Panc1 (cell line): ENCODE measurements at regions not wholly inside any gene's neighbourhood (a gene's known extent, or its start where the extent isn't known, plus 50 kb on each side); places are given as distances from the start of the nearest gene placed in this dataset.

Source experiments
- ATAC-seq: fragments of 200-7000 bp; cut with Tn5 transposase; 2 replicates; pipeline ENCODE4 v1.9.1; 2020; ENCODE audit warnings: mild to moderate bottlenecking, moderate library complexity
- BruUV-seq: library from RNA; stranded (reverse); fragments of 400-500 nt; replicated peaks from 2 replicates; lab custom pipeline; 2021; lab: Mats Ljungman, UMichigan
- CTCF ChIA-PET: fragments of 300-600 bp; sonication (Branson Sonifier 250); formaldehyde crosslinking; loops from one replicate; lab custom pipeline; 2022; ENCODE audit warnings: antibody characterized with exemption; lab: Charles Lee
- POLR2A ChIA-PET: fragments of 300-600 bp; sonication (Branson Sonifier 250); formaldehyde crosslinking; loops from one replicate; lab custom pipeline; 2022; ENCODE audit warnings: antibody characterized with exemption; lab: Charles Lee
- DNase-seq: peaks from one replicate; pipeline ENCODE4 v3.0.0-alpha.2; 2010; ENCODE audit warnings: low read depth, low spot score
- H3K27ac ChIP-seq: 2 replicates; pipeline ENCODE4 v1.5.1; 2011; ENCODE audit warnings: mild to moderate bottlenecking, low read length, inconsistent platforms
- H3K27me3 ChIP-seq: fragments of 200-500 bp; sonication (Bioruptor generic); 2 replicates; pipeline ENCODE4 v1.6.0; 2014; ENCODE audit warnings: low read length, inconsistent platforms; ENCODE audit not compliant: control insufficient read depth, insufficient read depth
- H3K36me3 ChIP-seq: fragments of 200-500 bp; sonication (Bioruptor generic); 2 replicates; pipeline ENCODE4 v1.5.1; 2014; ENCODE audit warnings: inconsistent platforms, mild to moderate bottlenecking, low read length, moderate library complexity; ENCODE audit not compliant: control insufficient read depth, insufficient read depth
- H3K4me1 ChIP-seq: 2 replicates; pipeline ENCODE4 v1.5.1; 2011; ENCODE audit warnings: inconsistent platforms, mild to moderate bottlenecking, low read length, moderate library complexity; ENCODE audit not compliant: control insufficient read depth, insufficient read depth
- H3K4me3 ChIP-seq, 2 experiments: 2 replicates each; pipeline ENCODE4 v1.5.1; 2011 to 2012; ENCODE audit warnings: low read depth in 2 of 2, low read length in 2 of 2, mild to moderate bottlenecking in 2 of 2, inconsistent platforms in 1 of 2, moderate library complexity in 1 of 2
- H3K9me3 ChIP-seq: fragments of 200-500 bp; sonication (Bioruptor generic); 2 replicates; pipeline ENCODE4 v1.5.1; 2014; ENCODE audit warnings: low read depth, mild to moderate bottlenecking, inconsistent platforms, low read length, moderate library complexity; ENCODE audit not compliant: control insufficient read depth, insufficient read depth
- POLR2AphosphoS5 ChIP-seq: IDR thresholded peaks from 2 replicates; pipeline ENCODE4 v1.6.1; 2012; ENCODE audit warnings: mild to moderate bottlenecking, low read depth, low read length, moderate library complexity
- SIN3A ChIP-seq: IDR thresholded peaks from 2 replicates; pipeline ENCODE4 v1.6.1; 2012; ENCODE audit warnings: low read depth, mild to moderate bottlenecking, low read length, moderate library complexity, borderline replicate concordance; ENCODE audit not compliant: insufficient read depth
- TCF7L2 ChIP-seq: IDR thresholded peaks from 2 replicates; pipeline ENCODE4 v1.6.1; 2011; ENCODE audit warnings: mild to moderate bottlenecking, low read depth, low read length, inconsistent platforms
- in situ Hi-C: cut with HindIII; loops from 2 replicates; pipeline ENCODE4 v1.10.0; 2016; ENCODE audit warnings: low sequenced_read_pairs, low pct_unique_long_range_greater_than_20kb
- intact Hi-C: fragments of 100-400 bp; cut with micrococcal nuclease; formaldehyde crosslinking; loops from one replicate; pipeline ENCODE4 v1.10.0; 2022; ENCODE audit not compliant: unreplicated experiment
- TF ChIP-seq, protein P1 (sequence below): fragments of 450-650 bp; IDR thresholded peaks from 2 replicates; pipeline ENCODE4 v1.5.1; 2017; ENCODE audit warnings: mild to moderate bottlenecking
- TF ChIP-seq, protein P2 (sequence below), 2 experiments: IDR thresholded peaks; 2 replicates each; pipeline ENCODE4 v1.6.1; 2011 to 2012; ENCODE audit warnings: low read depth in 2 of 2, control low read depth in 1 of 2, low read length in 1 of 2, mild to moderate bottlenecking in 1 of 2, moderate library complexity in 1 of 2; ENCODE audit not compliant: insufficient read depth in 1 of 2

DNA sequence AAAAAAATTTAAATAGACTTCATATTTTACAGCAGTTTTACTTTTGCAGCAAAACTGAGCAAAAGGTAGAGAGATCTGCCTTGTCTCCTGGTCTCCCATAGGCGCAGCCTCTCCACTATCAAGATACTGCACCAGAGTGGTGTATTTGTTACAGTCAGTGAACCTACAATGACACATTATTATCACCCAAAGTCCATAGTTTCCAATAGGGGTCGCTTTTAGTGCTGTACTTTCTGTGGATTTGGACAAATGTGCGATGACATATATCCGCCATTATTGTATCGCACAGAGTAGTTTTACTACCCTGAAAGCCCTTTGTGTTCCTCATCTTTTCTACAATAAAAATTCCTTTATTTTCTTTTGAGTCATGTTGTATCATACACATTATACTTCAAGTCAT, 153.2 kb upstream of the CCDC179 start:
- Histone ChIP-seq H3K27ac (no peak overlapping the region), H3K27me3 (no peaks in the 10 kb centered on the region), H3K4me1 (no peaks in the 10 kb centered on the region), H3K9me3 (no peaks in the 10 kb centered on the region), H3K36me3 (no peaks in the 10 kb centered on the region), H3K4me3 (no peak overlapping the region)
- in situ Hi-C loops (no loop called here), intact Hi-C loops (no loop called here)
- BruUV-seq, result no TSS peak
- ATAC-seq (no peak), DNase-seq (no peak)
- POLR2A ChIA-PET, result no interaction called here
- CTCF ChIA-PET, result no interaction called here
- TF ChIP-seq TCF7L2 (no peak), SIN3A (no peak), POLR2AphosphoS5 (no peak)
- TF ChIP-seq, protein P1, sequence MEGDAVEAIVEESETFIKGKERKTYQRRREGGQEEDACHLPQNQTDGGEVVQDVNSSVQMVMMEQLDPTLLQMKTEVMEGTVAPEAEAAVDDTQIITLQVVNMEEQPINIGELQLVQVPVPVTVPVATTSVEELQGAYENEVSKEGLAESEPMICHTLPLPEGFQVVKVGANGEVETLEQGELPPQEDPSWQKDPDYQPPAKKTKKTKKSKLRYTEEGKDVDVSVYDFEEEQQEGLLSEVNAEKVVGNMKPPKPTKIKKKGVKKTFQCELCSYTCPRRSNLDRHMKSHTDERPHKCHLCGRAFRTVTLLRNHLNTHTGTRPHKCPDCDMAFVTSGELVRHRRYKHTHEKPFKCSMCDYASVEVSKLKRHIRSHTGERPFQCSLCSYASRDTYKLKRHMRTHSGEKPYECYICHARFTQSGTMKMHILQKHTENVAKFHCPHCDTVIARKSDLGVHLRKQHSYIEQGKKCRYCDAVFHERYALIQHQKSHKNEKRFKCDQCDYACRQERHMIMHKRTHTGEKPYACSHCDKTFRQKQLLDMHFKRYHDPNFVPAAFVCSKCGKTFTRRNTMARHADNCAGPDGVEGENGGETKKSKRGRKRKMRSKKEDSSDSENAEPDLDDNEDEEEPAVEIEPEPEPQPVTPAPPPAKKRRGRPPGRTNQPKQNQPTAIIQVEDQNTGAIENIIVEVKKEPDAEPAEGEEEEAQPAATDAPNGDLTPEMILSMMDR, result no peak
- TF ChIP-seq, protein P2, sequence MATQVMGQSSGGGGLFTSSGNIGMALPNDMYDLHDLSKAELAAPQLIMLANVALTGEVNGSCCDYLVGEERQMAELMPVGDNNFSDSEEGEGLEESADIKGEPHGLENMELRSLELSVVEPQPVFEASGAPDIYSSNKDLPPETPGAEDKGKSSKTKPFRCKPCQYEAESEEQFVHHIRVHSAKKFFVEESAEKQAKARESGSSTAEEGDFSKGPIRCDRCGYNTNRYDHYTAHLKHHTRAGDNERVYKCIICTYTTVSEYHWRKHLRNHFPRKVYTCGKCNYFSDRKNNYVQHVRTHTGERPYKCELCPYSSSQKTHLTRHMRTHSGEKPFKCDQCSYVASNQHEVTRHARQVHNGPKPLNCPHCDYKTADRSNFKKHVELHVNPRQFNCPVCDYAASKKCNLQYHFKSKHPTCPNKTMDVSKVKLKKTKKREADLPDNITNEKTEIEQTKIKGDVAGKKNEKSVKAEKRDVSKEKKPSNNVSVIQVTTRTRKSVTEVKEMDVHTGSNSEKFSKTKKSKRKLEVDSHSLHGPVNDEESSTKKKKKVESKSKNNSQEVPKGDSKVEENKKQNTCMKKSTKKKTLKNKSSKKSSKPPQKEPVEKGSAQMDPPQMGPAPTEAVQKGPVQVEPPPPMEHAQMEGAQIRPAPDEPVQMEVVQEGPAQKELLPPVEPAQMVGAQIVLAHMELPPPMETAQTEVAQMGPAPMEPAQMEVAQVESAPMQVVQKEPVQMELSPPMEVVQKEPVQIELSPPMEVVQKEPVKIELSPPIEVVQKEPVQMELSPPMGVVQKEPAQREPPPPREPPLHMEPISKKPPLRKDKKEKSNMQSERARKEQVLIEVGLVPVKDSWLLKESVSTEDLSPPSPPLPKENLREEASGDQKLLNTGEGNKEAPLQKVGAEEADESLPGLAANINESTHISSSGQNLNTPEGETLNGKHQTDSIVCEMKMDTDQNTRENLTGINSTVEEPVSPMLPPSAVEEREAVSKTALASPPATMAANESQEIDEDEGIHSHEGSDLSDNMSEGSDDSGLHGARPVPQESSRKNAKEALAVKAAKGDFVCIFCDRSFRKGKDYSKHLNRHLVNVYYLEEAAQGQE (IDR thresholded peaks at IDR 0.05; ENCODE audit: insufficient read depth in 1 of 2, low read depth in 2 of 2, low read length in 1 of 2), result no peak

DNA sequence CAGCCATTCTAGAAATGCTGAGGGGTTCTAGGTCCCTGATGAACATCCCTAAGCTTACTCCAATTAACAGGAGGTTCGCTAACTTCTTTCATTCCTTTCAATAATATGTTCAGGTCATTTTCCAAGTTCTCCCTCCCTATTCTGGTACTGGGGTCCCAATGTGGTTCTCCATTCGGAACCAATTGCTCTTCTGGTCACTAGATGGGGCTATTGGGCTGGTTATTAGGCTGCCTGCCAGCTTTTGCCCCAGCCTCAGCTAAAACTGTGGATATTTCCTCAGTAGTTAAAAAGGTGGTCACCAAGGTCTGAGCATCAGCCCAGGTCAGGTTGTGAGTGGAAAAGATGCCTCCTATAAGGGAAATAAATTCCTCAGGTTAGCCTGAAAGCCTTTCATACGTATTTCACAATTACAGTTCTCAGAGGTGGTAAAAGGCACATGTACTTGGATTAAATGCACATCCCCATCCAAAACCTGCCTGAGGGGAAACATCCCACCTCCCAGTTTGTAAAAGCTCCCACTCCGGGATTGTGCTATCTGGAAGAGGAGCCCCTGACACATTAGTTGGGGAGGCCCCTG, 161.1 kb upstream of the CCDC179 start:
- intact Hi-C loops, result no loop called here
- Histone ChIP-seq H3K9me3 (no peaks in the 10 kb centered on the region), H3K27ac (no peak overlapping the region), H3K36me3 (no peaks in the 10 kb centered on the region), H3K4me3 (no peak overlapping the region), H3K27me3 (no peaks in the 10 kb centered on the region), H3K4me1 (no peaks in the 10 kb centered on the region)
- no TSS peak for BruUV-seq
- TF ChIP-seq, protein P1, result peak; percentile 75
- TF ChIP-seq SIN3A, result no peak
- DNase-seq (peak; percentile 5), ATAC-seq (no peak)
- in situ Hi-C loops, result no loop called here
- POLR2A ChIA-PET, result no interaction called here
- CTCF ChIA-PET, result interaction anchor here (0.9 kb wide), 1 partner anchor 146 kb away, joined by 4 read pairs; no protein-coding TSS in a partner anchor
